ENCODE measurements at regions not wholly inside any gene's neighbourhood (a gene's known extent, or its start where the extent isn't known, plus 50 kb on each side); places are given as distances from the start of the nearest gene placed in this dataset.

GRCh38 chr4:110275871-110276270 is 77.5 kb upstream of the ELOVL6 start:
- TF ChIP-seq TCF12 (IDR thresholded peaks at IDR 0.05; ENCODE audit: low read depth), result no peak
- TF ChIP-seq ZBTB7A (IDR thresholded peaks at IDR 0.05; ENCODE audit: low read depth), result no peak
- TF ChIP-seq NFIC (IDR thresholded peaks at IDR 0.05), result no peak
- no peak for TF ChIP-seq RAD21 (IDR thresholded peaks at IDR 0.05; ENCODE audit: low read depth)
- TF ChIP-seq USF1 (IDR thresholded peaks at IDR 0.05), result no peak
- no peak for TF ChIP-seq FOXM1 (IDR thresholded peaks at IDR 0.05; ENCODE audit: borderline replicate concordance, low read depth)
- TF ChIP-seq EP300 (IDR thresholded peaks at IDR 0.05; ENCODE audit: borderline replicate concordance), result no peak

- TF ChIP-seq CREB1 (IDR thresholded peaks at IDR 0.05; ENCODE audit: low read depth), result no peak
- no peak for TF ChIP-seq RAD21 (IDR thresholded peaks at IDR 0.05; ENCODE audit: low read depth)
- TF ChIP-seq TAF1 (IDR thresholded peaks at IDR 0.05; ENCODE audit: low read depth), result no peak
Observed at GRCh38 chr4:110271986-110272385, 73.6 kb upstream of the ELOVL6 start.

- TF ChIP-seq TAF1 (IDR thresholded peaks at IDR 0.05; ENCODE audit: low read depth) (no peak), REST (IDR thresholded peaks at IDR 0.05; ENCODE audit: low read depth) (no peak), MAX (IDR thresholded peaks at IDR 0.05) (no peak), FOXM1 (IDR thresholded peaks at IDR 0.05; ENCODE audit: borderline replicate concordance, low read depth) (no peak), CREB1 (IDR thresholded peaks at IDR 0.05; ENCODE audit: low read depth) (no peak), TCF12 (IDR thresholded peaks at IDR 0.05; ENCODE audit: low read depth) (no peak), CEBPB (IDR thresholded peaks at IDR 0.05) (no peak), TEAD4 (IDR thresholded peaks at IDR 0.05) (no peak), ZBTB7A (IDR thresholded peaks at IDR 0.05; ENCODE audit: low read depth) (no peak), EGR1 (IDR thresholded peaks at IDR 0.05) (no peak), RAD21 (IDR thresholded peaks at IDR 0.05; ENCODE audit: low read depth) (no peak), EP300 (IDR thresholded peaks at IDR 0.05; ENCODE audit: borderline replicate concordance) (no peak), USF1 (IDR thresholded peaks at IDR 0.05) (no peak), NFIC (IDR thresholded peaks at IDR 0.05) (no peak), YY1 (IDR thresholded peaks at IDR 0.05; ENCODE audit: low read depth) (no peak)
Observed at GRCh38 chr4:110270492-110271197, 72.2 kb upstream of the ELOVL6 start.

- no peak for TF ChIP-seq REST (IDR thresholded peaks at IDR 0.05; ENCODE audit: low read depth)
- TF ChIP-seq CEBPB (IDR thresholded peaks at IDR 0.05), result no peak
- TF ChIP-seq CREB1 (IDR thresholded peaks at IDR 0.05; ENCODE audit: low read depth), result no peak
- no peak for TF ChIP-seq YY1 (IDR thresholded peaks at IDR 0.05; ENCODE audit: low read depth)
- no peak for TF ChIP-seq FOXM1 (IDR thresholded peaks at IDR 0.05; ENCODE audit: borderline replicate concordance, low read depth)
- no peak for TF ChIP-seq USF1 (IDR thresholded peaks at IDR 0.05)
- TF ChIP-seq TCF12 (IDR thresholded peaks at IDR 0.05; ENCODE audit: low read depth), result no peak
- no peak for TF ChIP-seq MAX (IDR thresholded peaks at IDR 0.05)
- no peak for TF ChIP-seq TEAD4 (IDR thresholded peaks at IDR 0.05)
- no peak for TF ChIP-seq NFIC (IDR thresholded peaks at IDR 0.05)
- TF ChIP-seq TAF1 (IDR thresholded peaks at IDR 0.05; ENCODE audit: low read depth), result no peak
- TF ChIP-seq RAD21 (IDR thresholded peaks at IDR 0.05; ENCODE audit: low read depth), result no peak
- no peak for TF ChIP-seq EGR1 (IDR thresholded peaks at IDR 0.05)
- no peak for TF ChIP-seq EP300 (IDR thresholded peaks at IDR 0.05; ENCODE audit: borderline replicate concordance)
- no peak for TF ChIP-seq ZBTB7A (IDR thresholded peaks at IDR 0.05; ENCODE audit: low read depth)
Observed at GRCh38 chr4:110268790-110269189, 70.4 kb upstream of the ELOVL6 start.

GRCh38 chr4:110268352-110268751 is 69.9 kb upstream of the ELOVL6 start:
- TF ChIP-seq EP300 (IDR thresholded peaks at IDR 0.05; ENCODE audit: borderline replicate concordance), result no peak
- no peak for TF ChIP-seq NFIC (IDR thresholded peaks at IDR 0.05)
- no peak for TF ChIP-seq REST (IDR thresholded peaks at IDR 0.05; ENCODE audit: low read depth)
- no peak for TF ChIP-seq YY1 (IDR thresholded peaks at IDR 0.05; ENCODE audit: low read depth)
- no peak for TF ChIP-seq ZBTB7A (IDR thresholded peaks at IDR 0.05; ENCODE audit: low read depth)
- TF ChIP-seq RAD21 (IDR thresholded peaks at IDR 0.05; ENCODE audit: low read depth), result no peak
- TF ChIP-seq TAF1 (IDR thresholded peaks at IDR 0.05; ENCODE audit: low read depth), result no peak
- TF ChIP-seq TEAD4 (IDR thresholded peaks at IDR 0.05), result no peak
- no peak for TF ChIP-seq TCF12 (IDR thresholded peaks at IDR 0.05; ENCODE audit: low read depth)
- TF ChIP-seq USF1 (IDR thresholded peaks at IDR 0.05), result no peak
- TF ChIP-seq CREB1 (IDR thresholded peaks at IDR 0.05; ENCODE audit: low read depth), result no peak
- TF ChIP-seq CEBPB (IDR thresholded peaks at IDR 0.05), result no peak
- no peak for TF ChIP-seq FOXM1 (IDR thresholded peaks at IDR 0.05; ENCODE audit: borderline replicate concordance, low read depth)
- TF ChIP-seq MAX (IDR thresholded peaks at IDR 0.05), result no peak
- no peak for TF ChIP-seq EGR1 (IDR thresholded peaks at IDR 0.05)
